ENCODE measurements at regions not wholly inside any gene's neighbourhood (a gene's known extent, or its start where the extent isn't known, plus 50 kb on each side); places are given as distances from the start of the nearest gene placed in this dataset.

DNA sequence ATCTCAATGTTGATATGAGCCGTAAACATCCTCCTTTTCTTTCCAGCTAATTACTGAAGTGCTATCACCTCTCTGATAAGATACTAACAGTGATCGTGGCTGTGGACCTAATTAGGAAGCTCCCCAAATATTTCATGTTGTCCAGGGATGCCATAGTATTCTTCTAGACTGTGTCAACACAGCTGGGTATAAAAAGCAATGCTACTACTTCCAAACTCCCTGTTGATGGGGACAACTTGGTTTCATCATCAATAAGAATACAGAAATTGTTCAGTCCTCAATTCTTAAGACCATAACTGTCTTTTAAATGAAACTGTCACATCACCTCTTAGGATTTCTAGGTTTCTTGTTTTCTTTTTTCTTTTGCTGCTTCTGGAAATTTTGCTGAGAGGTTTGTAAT lies 530.6 kb downstream of the TOX3 start:
- TF ChIP-seq, protein P1, sequence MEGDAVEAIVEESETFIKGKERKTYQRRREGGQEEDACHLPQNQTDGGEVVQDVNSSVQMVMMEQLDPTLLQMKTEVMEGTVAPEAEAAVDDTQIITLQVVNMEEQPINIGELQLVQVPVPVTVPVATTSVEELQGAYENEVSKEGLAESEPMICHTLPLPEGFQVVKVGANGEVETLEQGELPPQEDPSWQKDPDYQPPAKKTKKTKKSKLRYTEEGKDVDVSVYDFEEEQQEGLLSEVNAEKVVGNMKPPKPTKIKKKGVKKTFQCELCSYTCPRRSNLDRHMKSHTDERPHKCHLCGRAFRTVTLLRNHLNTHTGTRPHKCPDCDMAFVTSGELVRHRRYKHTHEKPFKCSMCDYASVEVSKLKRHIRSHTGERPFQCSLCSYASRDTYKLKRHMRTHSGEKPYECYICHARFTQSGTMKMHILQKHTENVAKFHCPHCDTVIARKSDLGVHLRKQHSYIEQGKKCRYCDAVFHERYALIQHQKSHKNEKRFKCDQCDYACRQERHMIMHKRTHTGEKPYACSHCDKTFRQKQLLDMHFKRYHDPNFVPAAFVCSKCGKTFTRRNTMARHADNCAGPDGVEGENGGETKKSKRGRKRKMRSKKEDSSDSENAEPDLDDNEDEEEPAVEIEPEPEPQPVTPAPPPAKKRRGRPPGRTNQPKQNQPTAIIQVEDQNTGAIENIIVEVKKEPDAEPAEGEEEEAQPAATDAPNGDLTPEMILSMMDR (IDR thresholded peaks at IDR 0.05; ENCODE audit: low read depth, low read length): no peak
- Histone ChIP-seq H3K9me3 (ENCODE audit: severe bottlenecking) (peaks cover 8% of the 10 kb centered on the region), H3K4me3 (ENCODE audit: low read depth, low read length) (no peak overlapping the region), H3K27me3 (ENCODE audit: insufficient read depth, low read depth, severe bottlenecking) (no peaks in the 10 kb centered on the region), H3K36me3 (no peaks in the 10 kb centered on the region), H3K27ac (no peak overlapping the region)
- DNase-seq: no peak

DNA sequence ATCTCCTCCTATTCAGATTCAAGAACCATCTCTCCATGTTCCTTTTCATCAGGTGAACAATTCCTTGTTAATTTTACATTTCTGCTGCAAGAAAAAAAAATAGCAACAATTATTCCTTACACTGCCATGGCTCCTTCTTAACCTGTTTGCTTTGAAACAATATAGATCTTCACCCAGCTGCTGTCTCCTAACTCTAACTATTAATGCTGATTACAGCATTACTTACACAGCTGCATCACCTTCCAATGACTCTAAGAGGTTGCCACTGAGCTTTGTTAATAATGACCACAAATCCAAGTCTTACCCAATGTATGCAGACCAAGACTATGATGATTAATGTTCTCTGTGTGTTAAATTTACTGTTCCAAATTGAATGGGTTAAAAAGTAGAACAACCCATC lies 541.4 kb downstream of the TOX3 start:
- DNase-seq: no peak
- H3K4me3 ChIP-seq (ENCODE audit: low read depth, low read length): no peak overlapping the region
- no peaks in the 10 kb centered on the region for H3K27me3 ChIP-seq (ENCODE audit: insufficient read depth, low read depth, severe bottlenecking)
- no peaks in the 10 kb centered on the region for H3K9me3 ChIP-seq (ENCODE audit: severe bottlenecking)
- H3K36me3 ChIP-seq: no peaks in the 10 kb centered on the region
- no peak overlapping the region for H3K27ac ChIP-seq
- TF ChIP-seq, protein P1 (IDR thresholded peaks at IDR 0.05; ENCODE audit: low read depth, low read length): no peak

GRCh38 chr16:52004343-52004742 lies 542.6 kb downstream of the TOX3 start:
- H3K4me3 ChIP-seq (ENCODE audit: low read depth, low read length): no peak overlapping the region
- no peaks in the 10 kb centered on the region for H3K9me3 ChIP-seq (ENCODE audit: severe bottlenecking)
- no peak for DNase-seq
- no peaks in the 10 kb centered on the region for H3K36me3 ChIP-seq
- H3K27ac ChIP-seq: no peak overlapping the region
- H3K27me3 ChIP-seq (ENCODE audit: insufficient read depth, low read depth, severe bottlenecking): no peaks in the 10 kb centered on the region
- TF ChIP-seq, protein P1 (IDR thresholded peaks at IDR 0.05; ENCODE audit: low read depth, low read length): no peak

- DNase-seq: no peak
- TF ChIP-seq, protein P1 (IDR thresholded peaks at IDR 0.05; ENCODE audit: low read depth, low read length): no peak
- no peak overlapping the region for H3K4me3 ChIP-seq (ENCODE audit: low read depth, low read length)
- no peaks in the 10 kb centered on the region for H3K36me3 ChIP-seq
- no peak overlapping the region for H3K27ac ChIP-seq
- no peaks in the 10 kb centered on the region for H3K27me3 ChIP-seq (ENCODE audit: insufficient read depth, low read depth, severe bottlenecking)
- H3K9me3 ChIP-seq (ENCODE audit: severe bottlenecking): no peaks in the 10 kb centered on the region
These were observed 544.9 kb downstream of the TOX3 start for GRCh38 chr16:52002026-52002425.

DNA sequence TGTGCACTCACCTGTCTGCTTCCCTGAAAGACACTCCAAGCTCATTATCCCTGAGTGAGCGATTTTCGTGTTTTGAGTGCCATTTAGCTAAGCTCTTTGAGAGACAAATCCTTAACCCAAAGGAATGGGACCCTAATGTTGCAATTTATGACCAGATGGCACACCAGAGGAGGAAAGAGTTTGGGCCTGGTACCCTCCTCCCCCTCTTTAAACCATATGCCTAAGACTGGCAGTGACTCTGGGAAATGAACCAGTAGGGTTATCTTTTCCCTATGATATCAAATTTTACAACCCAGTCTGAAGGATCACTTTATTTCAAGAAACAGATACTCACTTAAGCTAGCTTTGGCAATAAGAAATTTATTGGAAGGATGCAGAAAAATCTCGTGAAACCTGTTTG lies 550.4 kb downstream of the TOX3 start:
- DNase-seq: peak; percentile 39
- TF ChIP-seq, protein P1 (IDR thresholded peaks at IDR 0.05; ENCODE audit: low read depth, low read length): no peak

GRCh38 chr16:51994597-51994996 lies 552.3 kb downstream of the TOX3 start:
- DNase-seq: no peak
- Histone ChIP-seq H3K36me3 (no peaks in the 10 kb centered on the region), H3K4me3 (ENCODE audit: low read depth, low read length) (no peak overlapping the region), H3K9me3 (ENCODE audit: severe bottlenecking) (no peaks in the 10 kb centered on the region), H3K27me3 (ENCODE audit: insufficient read depth, low read depth, severe bottlenecking) (no peaks in the 10 kb centered on the region), H3K27ac (no peak overlapping the region)
- TF ChIP-seq, protein P1 (IDR thresholded peaks at IDR 0.05; ENCODE audit: low read depth, low read length): no peak

More for the DNA sequence above, 550.4 kb downstream of the TOX3 start:
- no peaks in the 10 kb centered on the region for H3K27me3 ChIP-seq (ENCODE audit: insufficient read depth, low read depth, severe bottlenecking)
- H3K36me3 ChIP-seq: no peaks in the 10 kb centered on the region
- H3K4me3 ChIP-seq (ENCODE audit: low read depth, low read length): no peak overlapping the region
- no peak overlapping the region for H3K27ac ChIP-seq
- no peaks in the 10 kb centered on the region for H3K9me3 ChIP-seq (ENCODE audit: severe bottlenecking)
